ENCODE measurements at regions not wholly inside any gene's neighbourhood (a gene's known extent, or its start where the extent isn't known, plus 50 kb on each side); places are given as distances from the start of the nearest gene placed in this dataset.

DNA sequence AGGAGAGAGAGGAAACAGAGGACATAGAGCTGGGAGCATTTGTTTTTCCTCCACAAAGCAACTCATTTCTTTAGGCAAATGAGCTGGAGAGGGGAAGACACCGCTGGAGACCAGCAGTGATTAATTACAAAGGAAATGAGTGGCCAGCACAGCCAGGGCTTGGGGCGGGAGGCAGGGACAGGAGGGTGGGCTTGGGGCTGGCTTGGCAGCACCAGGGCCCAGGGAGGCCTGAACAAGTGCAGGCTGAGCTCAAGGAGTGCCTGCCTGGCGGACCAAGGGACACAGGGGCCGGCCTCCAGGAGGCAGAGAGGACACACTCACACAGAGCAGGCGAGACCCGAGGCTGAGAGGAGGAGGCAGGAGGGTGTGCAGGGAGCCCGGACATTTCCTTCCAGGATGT lies 149.0 kb upstream of the UNC5B start:
- TF ChIP-seq, protein P1, sequence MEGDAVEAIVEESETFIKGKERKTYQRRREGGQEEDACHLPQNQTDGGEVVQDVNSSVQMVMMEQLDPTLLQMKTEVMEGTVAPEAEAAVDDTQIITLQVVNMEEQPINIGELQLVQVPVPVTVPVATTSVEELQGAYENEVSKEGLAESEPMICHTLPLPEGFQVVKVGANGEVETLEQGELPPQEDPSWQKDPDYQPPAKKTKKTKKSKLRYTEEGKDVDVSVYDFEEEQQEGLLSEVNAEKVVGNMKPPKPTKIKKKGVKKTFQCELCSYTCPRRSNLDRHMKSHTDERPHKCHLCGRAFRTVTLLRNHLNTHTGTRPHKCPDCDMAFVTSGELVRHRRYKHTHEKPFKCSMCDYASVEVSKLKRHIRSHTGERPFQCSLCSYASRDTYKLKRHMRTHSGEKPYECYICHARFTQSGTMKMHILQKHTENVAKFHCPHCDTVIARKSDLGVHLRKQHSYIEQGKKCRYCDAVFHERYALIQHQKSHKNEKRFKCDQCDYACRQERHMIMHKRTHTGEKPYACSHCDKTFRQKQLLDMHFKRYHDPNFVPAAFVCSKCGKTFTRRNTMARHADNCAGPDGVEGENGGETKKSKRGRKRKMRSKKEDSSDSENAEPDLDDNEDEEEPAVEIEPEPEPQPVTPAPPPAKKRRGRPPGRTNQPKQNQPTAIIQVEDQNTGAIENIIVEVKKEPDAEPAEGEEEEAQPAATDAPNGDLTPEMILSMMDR (IDR thresholded peaks at IDR 0.05) = no peak
- no peak for TF ChIP-seq ZFX (IDR thresholded peaks at IDR 0.05; ENCODE audit: borderline replicate concordance)
